SK-N-DZ (cell line): ENCODE measurements at regions not wholly inside any gene's neighbourhood (a gene's known extent, or its start where the extent isn't known, plus 50 kb on each side); places are given as distances from the start of the nearest gene placed in this dataset.
"Not testable (repeated sequence)": the region's sequence is repeated elsewhere in the genome, so short reads cannot be mapped to it uniquely, and the experiment has no call there.

Experiments used
- DNase-seq: peaks from one replicate; pipeline ENCODE4 v3.0.0-alpha.2; 2015; ENCODE audit warnings: low spot score

GRCh38 chr3:144620236-144620635 lies 648.6 kb downstream of the DIPK2A start:
- DNase-seq: not testable (repeated sequence)

- DNase-seq: no peak
These were observed 651.2 kb downstream of the DIPK2A start for GRCh38 chr3:144622845-144623244.

- no peak for DNase-seq
These were observed 653.0 kb downstream of the DIPK2A start for GRCh38 chr3:144624656-144625055.

GRCh38 chr3:144626835-144627234 lies 655.2 kb downstream of the DIPK2A start:
- no peak for DNase-seq

- no peak for DNase-seq
These were observed 657.8 kb downstream of the DIPK2A start for GRCh38 chr3:144629381-144629780.

GRCh38 chr3:144636833-144637232 lies 665.2 kb downstream of the DIPK2A start:
- peak; percentile 18 for DNase-seq

- no peak for DNase-seq
These were observed 666.4 kb downstream of the DIPK2A start for GRCh38 chr3:144638009-144638408.

GRCh38 chr3:144643771-144644198 lies 672.2 kb downstream of the DIPK2A start:
- DNase-seq: no peak

GRCh38 chr3:144645300-144645699 lies 673.7 kb downstream of the DIPK2A start:
- no peak for DNase-seq

- DNase-seq: no peak
These were observed 678.8 kb downstream of the DIPK2A start for GRCh38 chr3:144650380-144650779.

- DNase-seq: no peak
These were observed 681.0 kb downstream of the DIPK2A start for GRCh38 chr3:144652573-144652972.

GRCh38 chr3:144655423-144655822 lies 683.8 kb downstream of the DIPK2A start:
- no peak for DNase-seq

GRCh38 chr3:144660186-144660585 lies 688.6 kb downstream of the DIPK2A start:
- DNase-seq: no peak

- DNase-seq: no peak
These were observed 691.1 kb downstream of the DIPK2A start for GRCh38 chr3:144662729-144663128.

- no peak for DNase-seq
These were observed 692.1 kb downstream of the DIPK2A start for GRCh38 chr3:144663456-144664436.

GRCh38 chr3:144665567-144666053 lies 694.0 kb downstream of the DIPK2A start:
- no peak for DNase-seq

- DNase-seq: no peak
These were observed 698.9 kb downstream of the DIPK2A start for GRCh38 chr3:144670571-144670970.

GRCh38 chr3:144677103-144677502 lies 705.5 kb downstream of the DIPK2A start:
- DNase-seq: no peak

- no peak for DNase-seq
These were observed 711.4 kb downstream of the DIPK2A start for GRCh38 chr3:144683065-144683464.

GRCh38 chr3:144687862-144688261 lies 716.2 kb downstream of the DIPK2A start:
- no peak for DNase-seq

GRCh38 chr3:144692488-144692887 lies 720.9 kb downstream of the DIPK2A start:
- DNase-seq: peak; percentile 32

GRCh38 chr3:144708437-144708836 lies 736.8 kb downstream of the DIPK2A start:
- DNase-seq: no peak

GRCh38 chr3:144737281-144737680 lies 765.7 kb downstream of the DIPK2A start:
- peak; percentile 98 for DNase-seq
